ENCODE measurements at regions not wholly inside any gene's neighbourhood (a gene's known extent, or its start where the extent isn't known, plus 50 kb on each side); places are given as distances from the start of the nearest gene placed in this dataset.

DNA sequence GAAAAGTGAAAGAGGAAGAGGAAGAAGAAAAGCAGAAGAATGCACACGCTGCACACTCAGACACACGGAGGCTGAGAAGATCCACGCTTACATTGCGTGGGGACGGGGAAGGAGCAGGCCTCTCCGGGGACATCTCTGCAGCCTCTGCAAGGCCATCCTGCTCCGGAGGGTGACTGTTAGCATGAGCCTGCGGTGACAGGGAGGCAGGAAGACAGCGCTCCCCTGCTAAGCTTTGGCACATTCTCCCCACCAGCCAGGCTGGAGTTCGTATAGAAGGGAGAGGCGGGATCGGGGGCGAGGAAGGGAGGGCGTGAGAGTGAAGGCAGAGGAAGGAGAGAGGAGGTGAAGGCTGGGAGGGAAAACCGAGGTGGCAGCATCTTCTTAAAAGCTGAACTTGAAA is 366.0 kb upstream of the SHH start:
- DNase-seq (ENCODE audit: low read depth): no peak

DNA sequence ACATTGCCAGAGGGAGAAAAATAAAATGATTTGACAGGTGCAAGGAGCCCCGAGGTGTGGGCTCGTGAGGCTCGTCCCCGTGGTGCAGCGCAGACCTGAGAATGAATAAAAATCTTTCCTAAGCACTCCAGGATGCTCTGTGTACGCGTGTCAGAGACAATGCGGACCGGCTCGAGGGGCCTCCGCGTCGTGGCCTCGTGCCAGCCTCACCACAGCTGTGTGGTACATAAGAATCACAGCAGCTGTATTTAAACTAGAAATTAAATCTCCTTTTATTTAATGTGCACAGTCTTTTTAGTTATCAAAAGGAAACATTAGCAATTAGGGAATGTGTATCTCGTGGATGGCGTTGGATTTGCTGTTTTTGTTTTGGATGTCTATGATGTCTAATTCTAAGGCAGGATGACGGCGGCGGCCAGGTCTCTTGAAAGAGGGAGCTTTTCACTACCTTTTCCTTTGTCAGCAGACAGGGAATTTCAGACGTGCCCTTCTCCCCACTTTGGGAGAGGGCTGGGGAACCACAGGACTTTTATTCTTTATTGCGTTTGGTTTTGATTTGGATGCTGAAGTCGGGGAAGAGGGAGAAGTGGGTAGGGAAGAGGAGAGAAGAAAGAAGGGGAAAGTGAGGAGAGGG is 365.3 kb upstream of the SHH start:
- DNase-seq (ENCODE audit: low read depth): no peak

- no peak for DNase-seq (ENCODE audit: low read depth)
Observed at GRCh38 chr7:156176039-156176438, 363.8 kb upstream of the SHH start.

GRCh38 chr7:156175003-156175402 is 362.7 kb upstream of the SHH start:
- DNase-seq (ENCODE audit: low read depth): no peak

DNA sequence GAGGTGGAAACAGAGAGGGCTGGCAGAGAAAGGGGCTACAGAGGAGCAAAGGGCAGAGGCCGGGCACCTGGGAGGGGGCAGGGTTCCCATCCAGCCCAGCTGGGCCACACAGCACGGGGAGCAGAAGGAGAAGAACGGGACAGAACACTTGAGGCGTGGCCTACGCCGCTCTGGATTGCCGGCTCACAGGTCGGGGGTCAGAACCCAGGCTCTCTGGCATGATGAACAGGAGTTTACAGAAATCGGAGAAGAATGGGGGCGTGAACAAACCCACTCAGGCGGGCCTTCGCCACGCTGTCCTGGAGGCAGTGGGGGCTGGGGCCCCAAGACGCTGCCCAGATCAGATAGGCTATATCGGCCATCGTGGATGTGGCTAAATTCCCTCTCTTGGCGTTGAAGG is 362.2 kb upstream of the SHH start:
- DNase-seq (ENCODE audit: low read depth): no peak

DNA sequence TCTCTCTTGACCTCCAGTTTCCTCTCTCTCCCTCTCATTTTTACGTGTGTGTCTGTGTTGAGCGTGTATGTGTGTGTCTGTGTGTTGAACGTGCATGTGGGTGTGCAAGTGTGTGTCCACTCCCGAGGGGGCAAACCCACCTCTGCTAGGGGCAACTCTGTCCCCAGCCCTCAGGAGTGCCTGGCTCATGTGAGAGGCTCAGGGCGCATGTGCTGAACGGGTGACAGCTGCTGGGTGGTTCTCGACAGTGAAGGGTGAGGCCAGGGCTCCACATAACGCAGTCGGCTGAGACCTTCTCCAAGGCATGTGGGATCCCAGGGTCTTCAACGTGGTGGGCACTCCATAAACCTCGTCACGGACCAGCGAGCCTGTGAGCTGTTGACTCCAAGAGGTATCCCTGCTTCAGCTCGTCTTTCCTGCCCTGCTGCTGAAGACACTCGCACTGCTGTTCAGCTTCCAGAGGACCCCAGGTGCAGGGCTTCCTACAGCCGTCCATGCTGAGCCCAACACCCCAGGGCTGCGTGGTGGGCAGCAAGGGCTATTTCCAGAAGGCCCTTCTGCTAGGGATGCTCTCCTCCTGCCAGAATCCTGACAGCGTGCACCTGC is 361.6 kb upstream of the SHH start:
- DNase-seq (ENCODE audit: low read depth): no peak

DNA sequence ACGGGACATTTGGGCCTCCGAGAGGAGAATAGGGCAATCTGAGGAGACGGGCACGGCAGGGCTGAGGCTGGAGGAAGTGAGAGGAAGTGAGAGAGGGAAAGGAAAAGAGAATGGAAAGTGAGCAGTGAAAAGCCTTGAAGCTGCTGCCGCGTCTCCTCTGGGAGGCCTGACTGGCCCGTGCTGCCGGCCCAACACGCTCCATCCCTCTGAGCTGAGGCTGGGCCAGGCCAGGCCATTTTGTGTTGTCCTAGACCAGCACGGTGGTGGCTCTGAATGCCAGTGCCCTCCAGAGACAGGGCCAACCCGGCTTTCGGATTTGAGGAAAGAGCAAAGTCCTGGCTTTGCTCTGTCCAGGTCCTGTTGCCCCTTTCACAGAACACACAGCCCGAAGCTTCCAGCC is 361.1 kb upstream of the SHH start:
- no peak for DNase-seq (ENCODE audit: low read depth)

GRCh38 chr7:156172638-156173037 is 360.4 kb upstream of the SHH start:
- no peak for DNase-seq (ENCODE audit: low read depth)

DNA sequence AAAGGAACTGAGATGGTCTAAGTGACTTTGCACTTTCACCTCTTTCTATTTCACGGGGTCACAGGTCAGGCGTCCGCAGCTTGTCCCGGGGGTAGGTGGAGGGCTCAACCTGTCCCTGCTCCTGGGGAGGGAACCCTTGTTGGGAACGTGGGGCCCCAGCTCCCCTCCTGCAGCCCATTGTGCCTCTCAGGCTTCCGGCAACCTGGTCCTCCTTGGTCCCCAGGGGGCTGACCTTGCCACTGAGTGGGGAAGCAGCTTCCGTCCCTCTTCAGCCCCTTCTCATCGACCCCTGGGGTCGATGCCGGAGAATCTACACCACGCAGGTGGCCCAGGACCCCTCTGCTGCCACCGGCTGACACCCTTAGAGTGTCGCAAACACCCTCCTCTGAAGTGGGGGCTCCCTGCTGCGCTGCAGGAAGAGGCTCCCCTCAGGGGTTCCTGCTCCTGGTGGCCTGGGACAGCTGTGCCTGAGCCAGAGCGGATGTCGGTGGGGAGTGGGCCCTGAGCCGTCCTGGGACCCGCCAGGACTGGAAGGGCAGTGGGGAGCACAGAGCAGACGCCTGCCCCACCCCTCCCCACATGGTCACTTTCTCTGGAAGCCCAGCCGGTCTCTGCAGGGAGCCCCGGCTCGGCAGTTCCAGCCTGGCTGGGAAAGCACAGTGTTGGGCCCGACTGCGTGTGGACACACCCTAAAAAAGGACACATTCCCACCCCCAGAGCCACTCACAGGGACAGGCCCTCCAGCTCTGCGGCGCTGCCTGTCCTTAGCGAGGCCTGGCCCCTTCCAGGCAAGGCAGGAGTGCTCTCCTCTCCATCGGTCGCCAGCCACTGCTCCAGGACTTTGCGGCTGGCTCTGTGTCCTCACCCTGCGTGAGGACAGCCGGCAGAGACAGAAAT is 357.5 kb upstream of the SHH start:
- DNase-seq (ENCODE audit: low read depth): no peak

GRCh38 chr7:156168434-156168833 is 356.2 kb upstream of the SHH start:
- no peak for DNase-seq (ENCODE audit: low read depth)

DNA sequence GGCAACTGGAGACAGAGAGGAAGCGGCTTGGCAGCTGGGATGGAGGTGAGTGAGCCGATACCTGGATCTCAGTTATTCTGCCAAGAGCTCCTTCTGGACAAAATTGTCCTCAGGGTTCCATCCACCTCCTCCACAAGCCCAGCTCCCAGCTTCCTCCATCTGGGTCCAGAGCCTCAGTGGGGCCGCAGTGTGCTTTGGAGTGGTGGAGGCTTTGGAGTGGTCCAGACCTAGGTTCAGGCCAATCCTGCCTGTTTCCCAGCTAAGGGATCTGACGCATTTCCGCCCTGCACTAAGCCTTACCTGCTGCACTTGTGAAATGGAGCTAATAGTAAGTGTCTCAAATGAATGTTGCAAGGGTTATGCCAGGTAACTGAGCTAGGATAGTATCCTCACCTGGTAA is 355.7 kb upstream of the SHH start:
- no peak for DNase-seq (ENCODE audit: low read depth)

- no peak for DNase-seq (ENCODE audit: low read depth)
Observed at GRCh38 chr7:156167417-156167807, 355.1 kb upstream of the SHH start.

- no peak for DNase-seq (ENCODE audit: low read depth)
Observed at GRCh38 chr7:156166692-156167416, 354.6 kb upstream of the SHH start.

- no peak for DNase-seq (ENCODE audit: low read depth)
Observed at GRCh38 chr7:156163747-156164146, 351.5 kb upstream of the SHH start.

DNA sequence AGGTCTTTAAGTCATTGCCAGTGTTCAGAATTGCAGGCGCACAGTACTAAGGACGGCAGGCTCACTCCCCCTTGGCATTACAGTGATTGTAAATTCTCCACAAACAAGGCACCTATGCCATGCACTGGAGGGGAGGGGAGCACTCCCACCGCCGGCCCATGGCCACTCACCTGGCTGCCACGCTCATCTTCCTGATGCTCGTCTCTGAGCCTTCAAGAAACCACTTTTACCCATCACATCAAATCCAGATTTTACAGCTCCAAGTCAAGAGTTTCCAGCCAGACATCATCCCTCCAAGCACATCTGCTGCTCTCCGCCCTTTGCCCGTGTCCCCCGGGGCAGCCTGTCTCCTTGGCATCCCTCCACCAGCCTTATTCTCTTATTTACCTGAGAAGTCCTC is 350.2 kb upstream of the SHH start:
- no peak for DNase-seq (ENCODE audit: low read depth)

DNA sequence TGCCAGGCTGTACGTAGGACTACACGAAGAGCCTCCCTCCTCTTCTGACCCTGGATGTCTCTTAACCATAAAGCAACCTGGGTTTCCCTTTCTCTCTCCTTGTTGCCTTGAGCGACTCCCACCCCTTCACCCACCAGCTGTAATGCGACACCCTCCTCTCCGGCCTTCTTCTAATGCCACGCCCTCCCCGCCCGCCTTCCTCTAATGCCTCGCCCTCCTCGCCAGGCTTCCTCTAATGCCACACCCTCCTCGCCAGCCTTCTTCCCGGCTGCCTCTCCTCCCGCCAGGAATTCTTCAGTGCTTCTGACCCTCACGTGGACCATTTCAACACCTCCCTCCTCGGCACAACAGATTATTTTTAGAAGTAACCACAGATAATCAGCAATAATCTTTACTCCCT is 348.5 kb upstream of the SHH start:
- no peak for DNase-seq (ENCODE audit: low read depth)

- DNase-seq (ENCODE audit: low read depth): no peak
Observed at GRCh38 chr7:156158693-156159092, 346.4 kb upstream of the SHH start.

GRCh38 chr7:156158213-156158612 is 345.9 kb upstream of the SHH start:
- no peak for DNase-seq (ENCODE audit: low read depth)

DNA sequence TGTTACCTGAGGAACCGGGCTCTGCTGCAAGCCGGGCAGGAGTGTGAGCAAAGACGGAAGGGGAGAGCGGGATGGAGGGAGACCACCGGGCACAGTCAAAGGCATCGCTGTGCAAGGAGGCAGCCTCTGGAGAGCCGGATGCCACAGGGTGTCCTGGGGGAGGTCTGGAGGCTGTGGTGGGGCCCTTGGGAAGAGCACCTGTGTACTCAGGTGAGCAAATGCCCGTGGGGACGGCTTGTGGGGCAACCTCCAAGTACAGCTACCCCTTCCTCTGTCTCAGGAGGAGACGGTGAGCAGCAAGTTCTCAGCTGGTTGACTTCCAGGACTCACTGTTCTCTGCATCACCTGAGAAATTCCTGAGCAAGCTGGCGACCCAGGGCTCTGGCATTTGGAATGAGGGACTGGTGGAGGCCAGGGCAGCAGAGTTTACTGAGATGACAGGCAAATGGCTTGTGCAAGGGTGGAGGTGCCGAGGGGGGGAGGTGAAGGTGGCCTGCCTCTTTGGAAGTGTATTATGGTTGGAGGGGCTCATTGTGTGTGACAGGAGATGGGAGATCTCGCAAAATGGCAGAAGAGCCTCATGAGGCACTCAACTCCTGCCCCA is 345.2 kb upstream of the SHH start:
- DNase-seq (ENCODE audit: low read depth): no peak

DNA sequence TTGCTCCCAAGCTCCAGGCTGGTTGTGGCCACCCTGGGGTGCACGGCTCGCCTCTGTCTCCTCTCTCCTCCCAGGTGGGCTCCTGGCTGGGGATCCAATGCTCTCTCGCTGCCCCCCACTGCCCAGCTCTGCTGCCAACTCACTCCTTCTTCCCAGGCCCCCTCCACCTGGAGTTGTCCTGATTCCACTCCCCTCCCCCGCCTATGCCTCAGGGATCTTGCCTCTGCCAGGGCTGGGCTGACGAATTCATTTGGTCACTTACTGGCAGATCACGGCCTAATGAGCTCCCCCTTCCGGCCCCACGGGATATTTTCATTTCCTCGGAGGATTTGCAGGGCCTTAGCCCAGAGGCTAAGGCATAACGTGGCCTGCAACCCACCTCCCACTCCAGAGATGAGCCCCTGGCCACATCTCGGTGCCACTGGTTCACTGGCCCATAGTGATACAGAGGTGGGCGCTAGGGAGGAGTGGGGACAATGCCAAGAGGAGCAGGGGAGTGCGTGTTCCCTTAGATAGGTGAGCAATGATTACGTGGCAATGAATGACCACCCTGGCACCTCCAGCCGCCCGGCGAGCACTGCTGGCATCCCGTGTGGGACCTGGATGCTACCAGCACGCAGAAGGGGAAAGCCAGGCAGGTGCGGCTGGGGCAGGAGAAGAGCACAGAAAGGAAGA is 344.6 kb upstream of the SHH start:
- DNase-seq (ENCODE audit: low read depth): no peak

GRCh38 chr7:156155988-156156733 is 343.9 kb upstream of the SHH start:
- DNase-seq (ENCODE audit: low read depth): no peak
